SJSA1 (cell line): ENCODE measurements at regions not wholly inside any gene's neighbourhood (a gene's known extent, or its start where the extent isn't known, plus 50 kb on each side); places are given as distances from the start of the nearest gene placed in this dataset.

ENCODE experiments used
- DNase-seq, 2 experiments: peaks; one replicate each; pipeline ENCODE4 v3.0.0-alpha.2; 2015 to 2020; ENCODE audit warnings: low spot score in 2 of 2, low read depth in 1 of 2
- H3K27ac ChIP-seq: fragments of 250-450 bp; sonication (Bioruptor Pico); 2 replicates; pipeline ENCODE4 v1.5.1; 2020; ENCODE audit warnings: mild to moderate bottlenecking, moderate library complexity
- H3K27me3 ChIP-seq: fragments of 250-450 bp; sonication (Bioruptor Pico); replicated peaks from 2 replicates; pipeline ENCODE4 v1.5.1; 2020; ENCODE audit warnings: mild to moderate bottlenecking, moderate library complexity
- H3K36me3 ChIP-seq: fragments of 250-450 bp; sonication (Bioruptor Pico); 2 replicates; pipeline ENCODE4 v1.5.1; 2020; ENCODE audit warnings: mild to moderate bottlenecking
- H3K4me1 ChIP-seq: fragments of 250-450 bp; sonication (Bioruptor Pico); replicated peaks from 2 replicates; pipeline ENCODE4 v1.6.1; 2021; ENCODE audit warnings: mild to moderate bottlenecking
- H3K4me3 ChIP-seq: fragments of 250-450 bp; sonication (Bioruptor Pico); 2 replicates; pipeline ENCODE4 v1.5.1; 2020; ENCODE audit warnings: mild to moderate bottlenecking
- H3K9me3 ChIP-seq: fragments of 250-450 bp; sonication (Bioruptor Pico); replicated peaks from 2 replicates; pipeline ENCODE4 v1.5.1; 2020; ENCODE audit warnings: mild to moderate bottlenecking

- Histone ChIP-seq H3K9me3 (no peaks in the 10 kb centered on the region), H3K36me3 (no peaks in the 10 kb centered on the region), H3K4me3 (no peak overlapping the region), H3K27ac (no peak overlapping the region), H3K27me3 (no peaks in the 10 kb centered on the region), H3K4me1 (no peaks in the 10 kb centered on the region)
- DNase-seq = no peak
Measured at GRCh38 chr2:144587306-144587705, 67.4 kb upstream of the ZEB2 start.

- Histone ChIP-seq H3K9me3 (no peaks in the 10 kb centered on the region), H3K4me3 (no peak overlapping the region), H3K4me1 (no peaks in the 10 kb centered on the region), H3K27ac (no peak overlapping the region), H3K36me3 (no peaks in the 10 kb centered on the region), H3K27me3 (no peaks in the 10 kb centered on the region)
- no peak for DNase-seq
Measured at GRCh38 chr2:144586476-144586875, 66.6 kb upstream of the ZEB2 start.

- H3K9me3 ChIP-seq = no peaks in the 10 kb centered on the region
- no peak for DNase-seq
- H3K4me1 ChIP-seq = no peaks in the 10 kb centered on the region
- no peaks in the 10 kb centered on the region for H3K36me3 ChIP-seq
- no peak overlapping the region for H3K4me3 ChIP-seq
- no peaks in the 10 kb centered on the region for H3K27me3 ChIP-seq
- H3K27ac ChIP-seq = no peak overlapping the region
Measured at GRCh38 chr2:144583741-144584453, 64.0 kb upstream of the ZEB2 start.

- Histone ChIP-seq H3K36me3 (no peaks in the 10 kb centered on the region), H3K4me3 (no peak overlapping the region), H3K4me1 (no peaks in the 10 kb centered on the region), H3K9me3 (no peaks in the 10 kb centered on the region), H3K27me3 (no peaks in the 10 kb centered on the region), H3K27ac (no peak overlapping the region)
- no peak for DNase-seq
Measured at GRCh38 chr2:144583381-144583729, 63.4 kb upstream of the ZEB2 start.

GRCh38 chr2:144582651-144583380 lies 62.9 kb upstream of the ZEB2 start:
- no peak for DNase-seq

GRCh38 chr2:144580521-144581161 lies 60.7 kb upstream of the ZEB2 start:
- DNase-seq = no peak
- Histone ChIP-seq H3K27ac (no peak overlapping the region), H3K36me3 (no peaks in the 10 kb centered on the region), H3K27me3 (no peaks in the 10 kb centered on the region), H3K9me3 (no peaks in the 10 kb centered on the region), H3K4me3 (no peak overlapping the region), H3K4me1 (no peaks in the 10 kb centered on the region)

More at GRCh38 chr2:144582651-144583380, 62.9 kb upstream of the ZEB2 start:
- Histone ChIP-seq H3K36me3 (no peaks in the 10 kb centered on the region), H3K27ac (no peak overlapping the region), H3K4me3 (no peak overlapping the region), H3K27me3 (no peaks in the 10 kb centered on the region), H3K9me3 (no peaks in the 10 kb centered on the region), H3K4me1 (no peaks in the 10 kb centered on the region)

GRCh38 chr2:144579556-144579955 lies 59.6 kb upstream of the ZEB2 start:
- H3K4me3 ChIP-seq = no peak overlapping the region
- H3K36me3 ChIP-seq = no peaks in the 10 kb centered on the region
- no peak overlapping the region for H3K27ac ChIP-seq
- H3K4me1 ChIP-seq = no peaks in the 10 kb centered on the region
- H3K9me3 ChIP-seq = no peaks in the 10 kb centered on the region
- H3K27me3 ChIP-seq = no peaks in the 10 kb centered on the region
- no peak for DNase-seq

GRCh38 chr2:144578099-144578498 lies 58.2 kb upstream of the ZEB2 start:
- Histone ChIP-seq H3K9me3 (no peaks in the 10 kb centered on the region), H3K4me3 (no peak overlapping the region), H3K27ac (no peak overlapping the region), H3K36me3 (no peaks in the 10 kb centered on the region), H3K27me3 (no peaks in the 10 kb centered on the region), H3K4me1 (no peaks in the 10 kb centered on the region)
- no peak for DNase-seq

- no peaks in the 10 kb centered on the region for H3K36me3 ChIP-seq
- no peaks in the 10 kb centered on the region for H3K27me3 ChIP-seq
- H3K4me1 ChIP-seq = no peaks in the 10 kb centered on the region
- H3K27ac ChIP-seq = no peak overlapping the region
- DNase-seq = no peak
- H3K4me3 ChIP-seq = no peak overlapping the region
- no peaks in the 10 kb centered on the region; the same call in 1 of the 2 replicates for H3K9me3 ChIP-seq
Measured at GRCh38 chr2:144572977-144573376, 53.1 kb upstream of the ZEB2 start.

GRCh38 chr2:144571770-144572169 lies 51.9 kb upstream of the ZEB2 start:
- no peak for DNase-seq
- Histone ChIP-seq H3K27me3 (no peaks in the 10 kb centered on the region), H3K9me3 (no peaks in the 10 kb centered on the region; the same call in 1 of the 2 replicates)

GRCh38 chr2:144570566-144570965 lies 50.6 kb upstream of the ZEB2 start:
- Histone ChIP-seq H3K4me3 (no peak overlapping the region), H3K27ac (no peak overlapping the region), H3K9me3 (no peaks in the 10 kb centered on the region; the same call in 1 of the 2 replicates), H3K36me3 (no peaks in the 10 kb centered on the region), H3K27me3 (no peaks in the 10 kb centered on the region), H3K4me1 (no peaks in the 10 kb centered on the region)
- DNase-seq = no peak

More at GRCh38 chr2:144571770-144572169, 51.9 kb upstream of the ZEB2 start:
- Histone ChIP-seq H3K27ac (no peak overlapping the region), H3K4me3 (no peak overlapping the region), H3K4me1 (no peaks in the 10 kb centered on the region), H3K36me3 (no peaks in the 10 kb centered on the region)
